SKM-1 (cell line): ENCODE measurements at regions not wholly inside any gene's neighbourhood (a gene's known extent, or its start where the extent isn't known, plus 50 kb on each side); places are given as distances from the start of the nearest gene placed in this dataset.
A peak's percentile ranks its signal among the peaks of the same experiment; 100 is the strongest.

Experiments
- DNase-seq: peaks from one replicate; lab custom pipeline; 2025; ENCODE audit not compliant: unreplicated experiment; lab: John Stamatoyannopoulos, UW

GRCh38 chrX:69110116-69110530, 55.1 kb downstream of the PJA1 start:
- no peak for DNase-seq

DNA sequence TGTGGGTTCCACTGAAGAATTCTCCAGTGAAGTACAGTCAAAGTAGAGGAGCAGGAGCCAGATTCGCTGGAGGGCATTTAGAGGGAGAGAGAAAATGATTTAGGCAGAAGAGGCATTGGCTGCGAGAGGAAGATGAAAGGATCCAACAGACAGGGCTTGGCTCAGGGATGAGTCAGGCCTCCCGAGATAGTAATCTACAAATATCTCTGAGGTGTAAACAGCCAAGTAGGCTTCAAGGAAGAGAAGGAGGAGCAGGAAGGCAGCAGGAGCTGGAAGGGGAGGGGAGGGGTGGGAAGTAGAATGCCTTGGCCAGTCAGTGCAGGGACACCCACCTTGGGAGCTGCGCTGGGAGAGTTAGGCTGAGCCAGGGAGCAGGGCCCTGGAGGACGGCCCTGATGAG, 55.5 kb downstream of the PJA1 start:
- DNase-seq = no peak

DNA sequence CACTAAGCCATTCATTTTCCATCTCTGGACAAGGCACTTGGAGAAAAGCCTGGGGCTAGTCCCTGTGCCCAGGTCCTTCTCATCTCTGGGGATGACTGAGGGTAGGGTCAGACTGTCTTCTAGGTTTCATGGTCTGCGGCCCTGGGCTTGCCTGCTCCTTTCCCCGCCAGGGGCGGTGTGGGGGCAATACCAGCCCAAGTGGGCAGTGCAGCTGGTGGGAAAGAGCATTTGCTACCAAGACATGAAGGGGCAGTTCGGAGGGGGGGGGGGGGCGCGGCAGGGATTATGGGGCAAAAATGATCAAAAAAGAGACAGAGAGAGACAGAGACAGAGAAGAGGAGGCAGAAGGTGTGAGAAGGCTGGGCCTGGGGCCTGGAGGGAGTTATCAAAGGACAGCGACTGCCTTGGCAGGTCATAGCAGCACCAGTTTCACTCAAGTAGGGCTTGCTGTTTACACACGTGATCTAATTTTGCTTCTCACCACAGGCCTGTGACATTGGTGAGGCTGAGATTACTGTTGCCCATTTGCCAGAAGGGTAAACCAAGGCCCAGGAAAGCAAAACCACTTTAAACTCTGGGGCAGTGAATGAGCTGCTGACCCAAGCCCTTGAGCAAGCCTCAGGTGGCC, 56.1 kb downstream of the PJA1 start:
- DNase-seq = no peak

DNA sequence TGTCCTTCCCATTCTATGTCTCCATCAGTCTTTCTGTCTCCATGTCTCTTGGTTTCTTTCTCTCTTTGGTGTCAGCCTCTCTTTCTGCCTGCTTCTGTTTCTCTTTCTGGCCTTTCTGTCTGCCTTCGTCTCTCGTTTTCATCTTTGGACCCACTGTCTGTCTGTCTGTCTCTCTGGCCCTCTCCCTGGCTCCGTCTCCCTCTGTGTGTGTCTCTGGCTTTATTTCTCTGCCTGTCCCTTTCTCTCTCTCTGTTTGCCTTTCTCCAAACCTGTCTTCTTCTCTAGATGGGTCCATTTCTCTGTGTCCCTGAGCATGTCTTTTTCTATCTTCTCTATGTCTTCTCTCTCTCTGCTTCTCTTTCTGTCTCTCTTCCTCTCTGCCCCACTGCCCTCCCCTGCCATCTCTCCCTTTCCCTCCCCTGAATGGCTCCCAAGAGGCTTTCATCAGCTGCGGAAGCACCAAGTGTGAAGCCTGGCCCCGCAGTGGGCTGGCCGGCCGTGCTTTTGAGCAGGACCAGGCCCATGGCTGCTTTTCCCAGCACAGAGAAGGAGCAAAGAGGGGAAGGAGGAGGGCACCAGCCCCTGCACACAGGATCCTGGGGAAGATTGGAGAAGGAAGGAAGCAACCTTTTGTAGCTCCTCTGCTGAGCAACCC, 57.4 kb downstream of the PJA1 start:
- DNase-seq = no peak

- DNase-seq = no peak
Measured at GRCh38 chrX:69107231-69107739, 58.0 kb downstream of the PJA1 start.

- DNase-seq = no peak
Measured at GRCh38 chrX:69104756-69105434, 60.4 kb downstream of the PJA1 start.

DNA sequence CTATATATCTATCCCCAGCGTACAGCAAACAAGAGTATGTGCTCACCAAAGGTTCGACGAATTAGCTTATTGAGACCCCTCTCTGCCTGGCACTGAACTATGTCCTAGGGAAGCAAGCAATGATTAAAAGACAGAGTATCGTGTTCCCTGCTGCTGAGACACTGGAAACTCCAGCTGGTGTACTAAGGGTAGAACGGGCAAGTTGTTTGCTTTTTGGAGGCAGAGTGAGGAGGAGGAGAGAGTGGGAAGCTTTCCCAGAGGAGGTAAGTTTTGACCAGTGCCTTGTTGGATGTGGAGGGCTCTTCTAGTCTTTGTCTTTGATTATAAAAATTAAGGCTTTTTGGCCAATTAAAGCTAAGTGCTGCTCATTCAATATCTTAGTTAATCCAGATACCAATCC, 61.7 kb downstream of the PJA1 start:
- no peak for DNase-seq

GRCh38 chrX:69102612-69103194, 62.5 kb downstream of the PJA1 start:
- no peak for DNase-seq

DNA sequence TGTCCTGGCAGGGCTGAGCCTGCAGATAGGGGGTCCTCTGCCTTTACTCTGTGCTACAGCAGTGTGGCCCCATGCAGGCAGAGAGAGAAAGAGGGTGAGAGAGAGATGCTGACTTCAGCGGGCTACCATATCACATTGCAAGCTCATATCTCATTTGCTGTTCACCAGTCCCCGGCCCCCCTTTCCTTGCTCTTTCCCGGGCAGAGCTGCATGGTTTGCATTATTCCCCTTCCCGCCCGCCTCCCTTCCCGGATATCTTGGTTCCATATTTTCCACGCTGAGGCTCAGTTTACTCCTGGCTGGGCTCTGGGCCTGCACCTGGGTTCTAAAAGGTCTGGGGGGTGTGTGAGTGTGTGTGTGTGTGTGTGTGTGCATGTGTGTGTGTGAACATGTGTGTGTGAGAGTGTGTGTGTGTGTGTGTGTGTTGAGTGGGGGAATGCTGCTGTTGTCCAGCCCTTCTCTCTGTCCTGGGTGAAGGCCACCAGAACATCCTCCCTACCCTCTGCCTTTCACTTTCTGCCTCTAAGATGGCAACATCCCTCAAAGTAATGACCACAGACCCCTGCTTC, 63.5 kb downstream of the PJA1 start:
- DNase-seq = no peak

- no peak for DNase-seq
Measured at GRCh38 chrX:69100478-69100877, 64.8 kb downstream of the PJA1 start.

DNA sequence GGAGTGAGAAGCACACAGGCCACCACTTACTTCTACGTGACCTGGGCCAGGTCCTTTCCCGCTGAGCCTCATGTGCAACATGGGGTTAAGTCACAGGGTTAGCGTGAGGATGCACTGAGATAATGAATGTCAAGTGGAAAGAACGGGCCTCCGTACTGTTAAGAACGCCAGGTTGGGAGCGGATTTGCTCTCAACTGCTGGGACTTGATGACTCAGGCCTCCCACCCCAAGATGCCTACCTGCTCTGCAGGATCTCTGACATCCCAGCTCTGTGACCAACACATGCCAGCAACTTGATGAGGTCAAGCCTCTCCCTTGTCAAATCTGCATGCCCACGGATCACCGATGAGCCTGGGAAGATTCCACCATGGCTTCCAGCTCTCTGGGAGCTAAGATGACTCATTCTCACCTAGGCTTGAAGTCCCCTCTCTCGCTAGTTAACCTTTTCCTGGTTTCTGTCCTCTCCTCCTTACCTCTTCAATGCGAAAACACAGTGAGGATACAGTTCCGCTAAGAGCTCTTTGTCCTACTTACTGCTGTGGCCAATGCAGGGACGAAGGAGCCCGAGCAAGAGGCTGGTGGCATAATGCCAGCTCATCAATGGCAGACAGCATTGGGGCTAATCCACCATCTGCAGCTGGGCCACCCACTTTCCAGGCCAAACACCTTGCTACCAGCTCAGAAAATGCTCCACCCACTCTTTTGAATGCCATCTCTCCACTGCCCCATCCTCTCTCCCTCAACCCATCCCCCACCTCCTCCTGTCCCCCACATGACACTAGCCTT, 67.6 kb downstream of the PJA1 start:
- no peak for DNase-seq

GRCh38 chrX:69096963-69097362, 68.3 kb downstream of the PJA1 start:
- DNase-seq = no peak

DNA sequence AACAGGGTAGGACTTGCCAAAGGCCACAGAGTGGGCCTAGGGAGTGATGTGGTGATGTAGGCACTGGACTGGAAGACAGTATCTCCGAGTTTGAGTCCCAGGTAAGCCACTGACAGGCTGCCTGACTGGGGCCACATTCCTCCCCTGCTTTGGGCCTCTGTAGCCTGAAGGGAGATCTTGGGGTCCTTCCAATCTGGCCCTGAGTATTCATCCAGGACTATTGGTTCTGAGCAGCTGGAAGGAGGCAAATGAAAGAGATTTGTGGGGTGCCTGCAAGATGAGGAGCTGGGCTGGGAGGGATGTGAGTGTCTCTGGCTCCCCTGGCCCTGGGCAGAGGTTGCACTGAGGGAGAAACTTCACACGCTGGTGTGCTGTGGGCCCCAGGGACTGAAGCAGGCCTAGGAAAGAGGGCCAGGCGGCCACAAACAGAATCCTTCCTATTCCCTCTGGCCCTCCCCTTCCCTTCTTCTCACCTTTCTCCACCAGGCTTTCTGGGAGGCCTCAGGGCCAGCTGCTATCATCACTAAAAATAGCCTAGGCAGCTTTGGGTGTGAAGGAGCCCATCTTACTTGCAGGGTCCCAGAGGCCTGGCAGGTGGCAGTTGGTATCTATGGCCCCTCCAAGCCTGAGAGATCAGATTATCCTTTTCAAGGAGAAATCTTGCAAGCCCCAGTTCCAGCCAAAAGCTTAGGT, 70.1 kb downstream of the PJA1 start:
- DNase-seq = no peak

DNA sequence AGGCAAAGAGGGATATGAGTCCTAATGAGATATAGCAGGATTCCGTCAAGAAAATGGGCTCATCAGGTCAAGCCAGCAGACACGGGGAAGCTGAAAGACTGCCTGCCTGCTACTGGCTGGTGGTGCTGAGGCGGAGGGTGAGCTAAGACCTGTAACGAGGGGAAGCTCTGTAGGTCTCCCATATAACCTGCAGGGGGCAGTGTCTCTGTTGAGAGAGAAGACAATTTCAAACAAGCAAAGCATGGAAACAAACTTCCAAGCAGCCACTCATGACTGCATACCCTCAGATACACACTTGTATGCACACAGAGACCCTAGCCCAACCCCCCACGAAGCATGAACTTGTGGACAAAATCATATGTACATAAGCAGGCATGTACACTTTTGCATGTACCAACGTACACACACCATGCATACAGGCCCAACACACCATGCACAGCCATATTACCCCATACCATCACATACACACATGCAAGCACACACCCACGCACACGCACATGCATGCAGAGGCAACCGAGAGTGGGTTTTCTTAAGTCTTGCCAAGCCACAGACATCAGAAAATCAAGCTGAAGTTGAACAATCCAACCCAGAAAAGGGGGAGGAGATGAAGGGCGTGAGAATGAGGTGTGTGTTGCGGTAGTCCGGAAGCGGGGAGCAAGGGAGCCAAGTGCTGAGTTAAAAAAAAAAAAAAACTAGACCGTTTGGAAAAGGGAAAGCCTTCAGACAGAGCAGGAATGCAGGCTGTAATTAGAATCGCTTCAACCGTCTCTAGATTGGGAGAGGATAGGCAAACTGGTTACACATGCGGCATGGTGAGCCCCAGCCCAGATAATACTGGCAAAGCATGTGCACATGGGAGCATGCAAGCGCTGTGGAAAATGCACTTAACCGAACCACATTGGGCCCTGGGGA, 71.0 kb downstream of the PJA1 start:
- peak; percentile 1 for DNase-seq

GRCh38 chrX:69090022-69090421, 75.2 kb downstream of the PJA1 start:
- DNase-seq = no peak

GRCh38 chrX:69089203-69089602, 76.0 kb downstream of the PJA1 start:
- DNase-seq = no peak

- no peak for DNase-seq
Measured at GRCh38 chrX:69088171-69088938, 76.9 kb downstream of the PJA1 start.

DNA sequence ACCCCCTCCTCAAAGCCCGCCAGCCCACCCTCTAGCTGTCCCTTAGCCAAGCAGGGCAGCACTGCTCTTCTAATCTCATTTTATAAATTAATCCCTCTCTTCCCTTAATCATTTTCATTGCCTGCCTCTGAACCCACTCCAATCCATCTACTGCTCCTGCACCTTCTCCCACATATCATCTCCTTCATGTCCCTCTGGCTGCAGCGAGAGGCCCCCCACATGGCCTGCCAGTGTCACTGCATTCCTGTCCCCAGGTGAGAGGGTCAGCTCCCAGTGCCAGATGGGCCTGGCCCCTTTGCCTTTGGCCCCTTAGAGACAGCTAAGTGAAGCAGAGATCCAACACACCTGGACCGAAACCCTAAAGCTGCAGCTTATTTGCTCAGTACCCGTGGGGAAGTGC, 79.4 kb downstream of the PJA1 start:
- DNase-seq = no peak
